ENCODE measurements at regions not wholly inside any gene's neighbourhood (a gene's known extent, or its start where the extent isn't known, plus 50 kb on each side); places are given as distances from the start of the nearest gene placed in this dataset.

DNA sequence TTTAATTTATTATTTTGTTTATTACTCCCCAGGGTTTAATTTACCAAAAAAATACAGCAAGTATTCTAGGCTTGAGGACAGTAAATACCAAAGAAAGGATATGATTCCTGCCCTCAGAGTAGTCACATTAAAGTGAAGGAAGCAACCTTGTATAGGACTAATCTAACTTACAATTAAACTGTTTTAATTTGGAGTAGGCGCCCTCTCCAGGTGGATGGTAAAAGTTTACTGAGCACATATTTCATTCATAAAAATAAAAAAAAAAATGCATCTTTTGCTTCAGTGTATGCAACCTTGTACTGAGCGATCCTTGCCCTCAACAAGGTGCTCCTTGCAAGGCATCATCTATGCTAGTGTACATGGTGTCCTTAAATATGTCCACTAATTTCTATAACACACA lies 72.0 kb upstream of the MAGEB16 start:
- Histone ChIP-seq H3K4me1 (ENCODE audit: control insufficient read depth, insufficient read depth, low read length) (peaks cover 4% of the 10 kb centered on the region), H3K9me3 (ENCODE audit: control insufficient read depth, insufficient read depth, low read length) (no peaks in the 10 kb centered on the region), H3K27me3 (ENCODE audit: control insufficient read depth, insufficient read depth, low read length) (peaks cover 60% of the 10 kb centered on the region), H3K36me3 (ENCODE audit: control insufficient read depth, insufficient read depth, low read length) (no peaks in the 10 kb centered on the region), H3K9ac (ENCODE audit: low read depth, low read length) (no peak overlapping the region), H3K4me3 (ENCODE audit: low read depth, low read length) (no peak overlapping the region)

GRCh38 chrX:35728481-35728880 lies 69.7 kb upstream of the MAGEB16 start:
- Histone ChIP-seq H3K36me3 (ENCODE audit: control insufficient read depth, insufficient read depth, low read length) (no peaks in the 10 kb centered on the region), H3K9me3 (ENCODE audit: control insufficient read depth, insufficient read depth, low read length) (no peaks in the 10 kb centered on the region), H3K9ac (ENCODE audit: low read depth, low read length) (no peak overlapping the region), H3K4me1 (ENCODE audit: control insufficient read depth, insufficient read depth, low read length) (peaks cover 2% of the 10 kb centered on the region), H3K27me3 (ENCODE audit: control insufficient read depth, insufficient read depth, low read length) (peaks cover 83% of the 10 kb centered on the region), H3K4me3 (ENCODE audit: low read depth, low read length) (no peak overlapping the region)

DNA sequence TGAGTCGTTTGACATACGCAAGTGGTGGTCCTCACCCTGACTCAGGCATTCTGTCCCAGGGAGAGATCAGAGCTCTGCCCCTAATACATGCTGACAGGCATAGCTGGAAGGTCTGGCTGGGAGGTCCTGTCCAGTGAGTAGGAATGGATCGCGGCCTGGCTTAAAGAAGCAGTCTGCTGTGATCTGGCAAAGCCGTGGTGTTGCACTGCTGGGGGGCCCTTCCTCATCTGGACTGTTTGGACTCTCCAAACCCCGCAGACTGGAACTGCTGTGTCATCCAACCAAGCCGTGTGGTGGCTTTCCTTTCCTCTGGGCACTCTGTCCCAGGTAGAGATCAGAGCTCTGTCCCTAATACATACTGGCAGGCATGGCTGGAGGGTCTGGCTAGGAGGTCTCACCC lies 64.3 kb upstream of the MAGEB16 start:
- H3K9me3 ChIP-seq (ENCODE audit: control insufficient read depth, insufficient read depth, low read length) = no peaks in the 10 kb centered on the region
- no peak overlapping the region for H3K9ac ChIP-seq (ENCODE audit: low read depth, low read length)
- H3K36me3 ChIP-seq (ENCODE audit: control insufficient read depth, insufficient read depth, low read length) = no peaks in the 10 kb centered on the region
- H3K27me3 ChIP-seq (ENCODE audit: control insufficient read depth, insufficient read depth, low read length) = peaks cover 67% of the 10 kb centered on the region
- no peak overlapping the region for H3K4me3 ChIP-seq (ENCODE audit: low read depth, low read length)
- H3K4me1 ChIP-seq (ENCODE audit: control insufficient read depth, insufficient read depth, low read length) = peaks cover 3% of the 10 kb centered on the region

GRCh38 chrX:35741142-35741541 lies 57.0 kb upstream of the MAGEB16 start:
- Histone ChIP-seq H3K36me3 (ENCODE audit: control insufficient read depth, insufficient read depth, low read length) (no peaks in the 10 kb centered on the region), H3K9me3 (ENCODE audit: control insufficient read depth, insufficient read depth, low read length) (no peaks in the 10 kb centered on the region)

GRCh38 chrX:35743331-35743730 lies 54.8 kb upstream of the MAGEB16 start:
- no peaks in the 10 kb centered on the region for H3K4me1 ChIP-seq (ENCODE audit: control insufficient read depth, insufficient read depth, low read length)
- H3K27me3 ChIP-seq (ENCODE audit: control insufficient read depth, insufficient read depth, low read length) = peaks cover 5% of the 10 kb centered on the region
- no peaks in the 10 kb centered on the region for H3K9me3 ChIP-seq (ENCODE audit: control insufficient read depth, insufficient read depth, low read length)
- H3K4me3 ChIP-seq (ENCODE audit: low read depth, low read length) = no peak overlapping the region
- no peaks in the 10 kb centered on the region for H3K36me3 ChIP-seq (ENCODE audit: control insufficient read depth, insufficient read depth, low read length)
- H3K9ac ChIP-seq (ENCODE audit: low read depth, low read length) = no peak overlapping the region

More at GRCh38 chrX:35741142-35741541, 57.0 kb upstream of the MAGEB16 start:
- peaks cover 5% of the 10 kb centered on the region for H3K27me3 ChIP-seq (ENCODE audit: control insufficient read depth, insufficient read depth, low read length)
- H3K9ac ChIP-seq (ENCODE audit: low read depth, low read length) = no peak overlapping the region
- H3K4me3 ChIP-seq (ENCODE audit: low read depth, low read length) = no peak overlapping the region
- H3K4me1 ChIP-seq (ENCODE audit: control insufficient read depth, insufficient read depth, low read length) = peaks cover under 1% of the 10 kb centered on the region
